Keratinocyte (primary cell): ENCODE measurements at regions not wholly inside any gene's neighbourhood (a gene's known extent, or its start where the extent isn't known, plus 50 kb on each side); places are given as distances from the start of the nearest gene placed in this dataset.

Source experiments
- CTCF ChIP-seq, 3 experiments: IDR thresholded peaks in 1 of 3; conservative IDR thresholded peaks in 1 of 3; optimal IDR thresholded peaks in 1 of 3; 2 replicates in 2 of 3; 3 replicates in 1 of 3; pipeline versions ENCODE3 to v1.5.1; 2011; ENCODE audit warnings: low read length in 3 of 3, mild to moderate bottlenecking in 3 of 3, moderate library complexity in 2 of 3, control low read depth in 1 of 3, inconsistent platforms in 1 of 3; ENCODE audit not compliant: insufficient read depth in 2 of 3; ENCODE audit errors: extremely low read depth in 1 of 3
- EZH2 ChIP-seq: IDR thresholded peaks from one replicate; pipeline ENCODE4 v1.6.1; 2012; ENCODE audit warnings: inconsistent platforms, mild to moderate bottlenecking, low read length, moderate library complexity

GRCh38 chr2:156199588-156199987, 132.9 kb downstream of the NR4A2 start:
- TF ChIP-seq EZH2 (no peak), CTCF (optimal IDR thresholded peaks at IDR 0.05 in 1 of 3, IDR thresholded peaks at IDR 0.05 in 1 of 3, conservative IDR thresholded peaks at IDR 0.05 in 1 of 3; ENCODE audit: extremely low read depth in 1 of 3, insufficient read depth in 2 of 3, low read length in 3 of 3) (no peak)
